Natural killer cell treated with Interleukin-12 subunit alpha and Interleukin-12 subunit beta and Interleukin-15 and Interleukin-18, amount 100 ng/mL, for 72 hours (primary cell): ENCODE measurements at regions not wholly inside any gene's neighbourhood (a gene's known extent, or its start where the extent isn't known, plus 50 kb on each side); places are given as distances from the start of the nearest gene placed in this dataset.
"Not testable (repeated sequence)": the region's sequence is repeated elsewhere in the genome, so short reads cannot be mapped to it uniquely, and the experiment has no call there.

Experiments
- ATAC-seq, 2 donors: fragments of 150-1000 bp; cut with Tn5 transposase in 1 of 2; sonication (Bioruptor Pico), chemical (Tn5 transposase) in 1 of 2; 2 replicates each; pipeline ENCODE4 v1.10.0; 2021
- DNase-seq: peaks from one replicate; pipeline ENCODE4 v3.0.0; 2022; ENCODE audit warnings: low spot score
- H3K27ac Mint-ChIP-seq, 2 donors: 1 replicate in 1 of 2; 2 replicates in 1 of 2; pipeline ENCODE4 v1.8.0; 2022; ENCODE audit warnings: mixed read lengths in 2 of 2, mild to moderate bottlenecking in 1 of 2, moderate library complexity in 1 of 2
- H3K27me3 Mint-ChIP-seq, 2 donors: 1 replicate in 1 of 2; 2 replicates in 1 of 2; pipeline ENCODE4 v1.8.0; 2022; ENCODE audit warnings: mixed read lengths in 2 of 2
- H3K36me3 Mint-ChIP-seq: one replicate; pipeline ENCODE4 v1.8.0; 2022; ENCODE audit warnings: mixed read lengths
- H3K4me1 Mint-ChIP-seq, 2 donors: 1 replicate in 1 of 2; 2 replicates in 1 of 2; pipeline ENCODE4 v1.8.0; 2022; ENCODE audit warnings: low read depth in 2 of 2, mixed read lengths in 2 of 2, mild to moderate bottlenecking in 1 of 2
- H3K4me3 Mint-ChIP-seq: one replicate; pipeline ENCODE4 v1.8.0; 2022; ENCODE audit warnings: mixed read lengths
- H3K9me3 Mint-ChIP-seq: 2 replicates; pipeline ENCODE4 v1.8.0; 2022; ENCODE audit warnings: mixed read lengths

DNA sequence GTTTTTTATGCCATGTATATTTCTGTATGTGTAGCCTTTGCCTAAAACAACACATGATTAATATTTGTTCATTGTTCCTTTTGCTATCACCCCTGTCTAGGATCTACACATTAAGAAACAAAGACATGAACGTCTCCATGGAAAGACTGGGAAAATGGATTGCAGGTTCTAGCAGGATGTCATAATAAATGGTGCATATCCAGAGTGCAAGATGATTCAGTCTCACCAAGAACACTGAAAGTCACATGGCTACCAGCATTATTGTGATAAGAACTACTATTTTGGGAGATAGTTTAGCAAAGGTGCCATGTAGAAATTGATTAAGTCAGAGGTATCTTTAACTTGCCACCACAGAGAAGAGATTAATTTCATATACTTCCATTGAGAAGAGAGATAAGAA, 398.3 kb downstream of the OR4F29 start:
- not testable (repeated sequence) for H3K27ac Mint-ChIP-seq, H3K27me3 Mint-ChIP-seq, H3K4me1 Mint-ChIP-seq, H3K9me3 Mint-ChIP-seq, DNase-seq, H3K4me3 Mint-ChIP-seq, H3K36me3 Mint-ChIP-seq, ATAC-seq

DNA sequence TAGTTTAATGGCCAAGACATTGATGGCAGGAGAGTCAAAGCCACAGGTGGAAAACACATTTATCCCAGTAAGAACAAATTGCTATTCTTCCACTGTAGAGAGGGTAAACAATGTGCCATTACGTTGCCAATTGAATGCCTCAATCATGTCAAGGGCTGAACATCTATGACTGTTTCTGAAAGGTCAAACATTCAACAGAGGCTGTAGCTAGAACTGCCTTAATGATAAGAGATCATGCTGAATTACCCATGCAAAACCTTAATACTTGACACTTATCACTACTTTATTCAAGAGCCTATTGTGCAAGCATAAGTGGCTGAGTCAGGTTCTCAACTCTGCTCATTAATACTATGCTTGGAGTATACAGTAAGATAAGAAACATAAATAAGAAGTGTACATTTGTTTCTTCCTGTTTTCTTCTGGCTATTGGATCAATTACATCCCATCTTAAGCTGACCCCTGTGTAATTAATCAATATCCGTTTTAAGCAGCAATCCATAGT, 409.5 kb downstream of the OR4F29 start:
- DNase-seq, ATAC-seq, H3K4me1 Mint-ChIP-seq, H3K4me3 Mint-ChIP-seq, H3K9me3 Mint-ChIP-seq, H3K36me3 Mint-ChIP-seq, H3K27me3 Mint-ChIP-seq, H3K27ac Mint-ChIP-seq: not testable (repeated sequence)

- not testable (repeated sequence) for H3K27ac Mint-ChIP-seq, DNase-seq, H3K4me3 Mint-ChIP-seq, H3K9me3 Mint-ChIP-seq, ATAC-seq, H3K4me1 Mint-ChIP-seq, H3K36me3 Mint-ChIP-seq, H3K27me3 Mint-ChIP-seq
Observed at GRCh38 chr1:41197-41596, 410.3 kb downstream of the OR4F29 start.

DNA sequence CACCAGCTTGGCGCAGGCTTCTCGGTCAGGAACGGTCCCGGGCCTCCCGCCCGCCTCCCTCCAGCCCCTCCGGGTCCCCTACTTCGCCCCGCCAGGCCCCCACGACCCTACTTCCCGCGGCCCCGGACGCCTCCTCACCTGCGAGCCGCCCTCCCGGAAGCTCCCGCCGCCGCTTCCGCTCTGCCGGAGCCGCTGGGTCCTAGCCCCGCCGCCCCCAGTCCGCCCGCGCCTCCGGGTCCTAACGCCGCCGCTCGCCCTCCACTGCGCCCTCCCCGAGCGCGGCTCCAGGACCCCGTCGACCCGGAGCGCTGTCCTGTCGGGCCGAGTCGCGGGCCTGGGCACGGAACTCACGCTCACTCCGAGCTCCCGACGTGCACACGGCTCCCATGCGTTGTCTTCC, 422.3 kb downstream of the OR4F29 start:
- not testable (repeated sequence) for H3K9me3 Mint-ChIP-seq, H3K4me3 Mint-ChIP-seq, H3K4me1 Mint-ChIP-seq, DNase-seq, H3K27ac Mint-ChIP-seq, H3K36me3 Mint-ChIP-seq, H3K27me3 Mint-ChIP-seq, ATAC-seq

- ATAC-seq, H3K36me3 Mint-ChIP-seq, H3K27ac Mint-ChIP-seq, H3K27me3 Mint-ChIP-seq, H3K9me3 Mint-ChIP-seq, H3K4me1 Mint-ChIP-seq, H3K4me3 Mint-ChIP-seq: not testable (repeated sequence)
- DNase-seq, result peak; percentile 37
Observed at GRCh38 chr1:17298-17697, 434.2 kb downstream of the OR4F29 start.

DNA sequence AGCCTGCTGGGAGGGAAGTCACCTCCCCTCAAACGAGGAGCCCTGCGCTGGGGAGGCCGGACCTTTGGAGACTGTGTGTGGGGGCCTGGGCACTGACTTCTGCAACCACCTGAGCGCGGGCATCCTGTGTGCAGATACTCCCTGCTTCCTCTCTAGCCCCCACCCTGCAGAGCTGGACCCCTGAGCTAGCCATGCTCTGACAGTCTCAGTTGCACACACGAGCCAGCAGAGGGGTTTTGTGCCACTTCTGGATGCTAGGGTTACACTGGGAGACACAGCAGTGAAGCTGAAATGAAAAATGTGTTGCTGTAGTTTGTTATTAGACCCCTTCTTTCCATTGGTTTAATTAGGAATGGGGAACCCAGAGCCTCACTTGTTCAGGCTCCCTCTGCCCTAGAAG, 435.5 kb downstream of the OR4F29 start:
- not testable (repeated sequence) for H3K36me3 Mint-ChIP-seq, H3K4me1 Mint-ChIP-seq, H3K9me3 Mint-ChIP-seq, H3K4me3 Mint-ChIP-seq, H3K27ac Mint-ChIP-seq, H3K27me3 Mint-ChIP-seq, ATAC-seq
- peak; percentile 37 for DNase-seq

DNA sequence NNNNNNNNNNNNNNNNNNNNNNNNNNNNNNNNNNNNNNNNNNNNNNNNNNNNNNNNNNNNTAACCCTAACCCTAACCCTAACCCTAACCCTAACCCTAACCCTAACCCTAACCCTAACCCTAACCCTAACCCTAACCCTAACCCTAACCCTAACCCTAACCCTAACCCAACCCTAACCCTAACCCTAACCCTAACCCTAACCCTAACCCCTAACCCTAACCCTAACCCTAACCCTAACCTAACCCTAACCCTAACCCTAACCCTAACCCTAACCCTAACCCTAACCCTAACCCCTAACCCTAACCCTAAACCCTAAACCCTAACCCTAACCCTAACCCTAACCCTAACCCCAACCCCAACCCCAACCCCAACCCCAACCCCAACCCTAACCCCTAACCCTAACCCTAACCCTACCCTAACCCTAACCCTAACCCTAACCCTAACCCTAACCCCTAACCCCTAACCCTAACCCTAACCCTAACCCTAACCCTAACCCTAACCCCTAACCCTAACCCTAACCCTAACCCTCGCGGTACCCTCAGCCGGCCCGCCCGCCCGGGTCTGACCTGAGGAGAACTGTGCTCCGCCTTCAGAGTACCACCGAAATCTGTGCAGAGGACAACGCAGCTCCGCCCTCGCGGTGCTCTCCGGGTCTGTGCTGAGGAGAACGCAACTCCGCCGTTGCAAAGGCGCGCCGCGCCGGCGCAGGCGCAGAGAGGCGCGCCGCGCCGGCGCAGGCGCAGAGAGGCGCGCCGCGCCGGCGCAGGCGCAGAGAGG, 441.3 kb downstream of the OR4F29 start:
- H3K27me3 Mint-ChIP-seq, H3K4me1 Mint-ChIP-seq, H3K27ac Mint-ChIP-seq, H3K4me3 Mint-ChIP-seq, H3K9me3 Mint-ChIP-seq, H3K36me3 Mint-ChIP-seq: not testable (repeated sequence)
- peak in 1 of 2 donors; percentile 52 for ATAC-seq
- DNase-seq, result peak; percentile 34
